Psoas muscle (tissue), 7 donors: ENCODE measurements at regions not wholly inside any gene's neighbourhood (a gene's known extent, or its start where the extent isn't known, plus 50 kb on each side); places are given as distances from the start of the nearest gene placed in this dataset.
A peak's percentile ranks its signal among the peaks of the same experiment; 100 is the strongest.

Experiments used
- ATAC-seq, 4 donors: fragments of 200-7000 bp; cut with Tn5 transposase; one replicate each; pipeline ENCODE4 v1.9.1; 2020; ENCODE audit warnings: moderate library complexity in 3 of 4, mild to moderate bottlenecking in 2 of 4
- DNase-seq, 2 donors: peaks; one replicate each; pipeline ENCODE4 v3.0.0-alpha.2; 2020
- H3K27ac ChIP-seq: fragments of 200-600 bp; one replicate; pipeline ENCODE4 v1.8.0; 2022
- H3K27me3 ChIP-seq, 3 donors: fragments of 200-600 bp in 1 of 3; one replicate each; pipeline versions ENCODE4 v1.6.1 to v1.8.0; 2013 to 2022; ENCODE audit warnings: low read length in 2 of 3, mild to moderate bottlenecking in 2 of 3, moderate library complexity in 1 of 3; ENCODE audit not compliant: insufficient read depth in 3 of 3
- H3K36me3 ChIP-seq, 2 donors: fragments of 200-600 bp in 1 of 2; one replicate each; pipeline versions ENCODE4 v1.6.1 to v1.8.0; 2013 to 2022; ENCODE audit warnings: low read depth in 1 of 2, mild to moderate bottlenecking in 1 of 2, moderate library complexity in 1 of 2; ENCODE audit not compliant: insufficient read depth in 1 of 2
- H3K4me1 ChIP-seq: fragments of 200-600 bp; one replicate; pipeline ENCODE4 v1.8.0; 2022
- H3K4me3 ChIP-seq: fragments of 200-600 bp; one replicate; pipeline ENCODE4 v1.8.0; 2022; ENCODE audit warnings: mild to moderate bottlenecking
- H3K9me3 ChIP-seq: fragments of 200-600 bp; one replicate; pipeline ENCODE4 v1.8.0; 2022
- WGBS, 3 donors: extraction: QIAGEN DNeasy Blood & Tissue Kit; methylation state at CpG; one replicate each; pipeline versions ENCODE4 v1.1.6 to v1.1.7; 2013; 5-methylcytosine and 5-hydroxymethylcytosine counted together
- intact Hi-C, 2 donors: fragments of 100-400 bp; cut with DNase I; formaldehyde crosslinking; loops; one replicate each; pipeline versions ENCODE4 v1.11.0 to v1.14.2; 2022
- TF ChIP-seq, protein P1 (sequence below): fragments of 200-600 bp; IDR thresholded peaks from one replicate; pipeline ENCODE4 v1.8.0; 2022; ENCODE audit warnings: antibody characterized with exemption
- donor health status: healthy with polysubstance abuse.
- donor health status: DM: no; HTN: no; CAD: no; lungs with moderate emphysema.
- donor health status: Bipolar disorder and iron deficiency.
- donor health status: healthy.
- donor health status: DM: yes; HTN: yes; CAD: no.
- donor health status: DM: no; HTN: no; CAD: no.
- donor health status: DM: yes; HTN: yes; CAD: no.

DNA sequence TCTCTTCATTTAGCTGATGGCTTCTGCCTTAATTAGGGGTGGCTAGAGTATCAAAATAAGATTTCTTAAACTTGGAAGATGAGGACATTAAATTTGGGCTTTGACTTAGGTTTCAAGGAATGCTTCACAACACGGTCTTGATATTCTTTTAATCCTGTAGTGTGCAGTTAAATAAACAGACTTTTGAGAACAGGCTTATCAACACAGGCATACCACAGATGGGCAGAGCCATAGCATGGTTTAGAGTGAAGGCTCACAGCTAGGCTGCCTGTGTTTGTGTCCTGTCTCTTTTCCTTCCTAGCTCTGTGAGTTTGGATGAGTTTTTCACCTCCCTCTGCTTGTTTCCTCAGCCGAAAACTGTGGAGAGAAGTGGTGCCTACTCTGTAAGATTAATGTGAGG is 102.3 kb upstream of the IPO9 start:
- WGBS, 3 donors: 77 to 83% (median 80%) methylated on average over 2 of the region's 2 CpGs
- H3K4me1 ChIP-seq: peaks cover 23% of the 10 kb centered on the region
- no peaks in the 10 kb centered on the region for H3K9me3 ChIP-seq
- no peaks in the 10 kb centered on the region for H3K27me3 ChIP-seq
- intact Hi-C loops: no loop called here
- no peaks in the 10 kb centered on the region for H3K36me3 ChIP-seq
- H3K4me3 ChIP-seq: no peak overlapping the region
- ATAC-seq: no peak
- TF ChIP-seq, protein P1, sequence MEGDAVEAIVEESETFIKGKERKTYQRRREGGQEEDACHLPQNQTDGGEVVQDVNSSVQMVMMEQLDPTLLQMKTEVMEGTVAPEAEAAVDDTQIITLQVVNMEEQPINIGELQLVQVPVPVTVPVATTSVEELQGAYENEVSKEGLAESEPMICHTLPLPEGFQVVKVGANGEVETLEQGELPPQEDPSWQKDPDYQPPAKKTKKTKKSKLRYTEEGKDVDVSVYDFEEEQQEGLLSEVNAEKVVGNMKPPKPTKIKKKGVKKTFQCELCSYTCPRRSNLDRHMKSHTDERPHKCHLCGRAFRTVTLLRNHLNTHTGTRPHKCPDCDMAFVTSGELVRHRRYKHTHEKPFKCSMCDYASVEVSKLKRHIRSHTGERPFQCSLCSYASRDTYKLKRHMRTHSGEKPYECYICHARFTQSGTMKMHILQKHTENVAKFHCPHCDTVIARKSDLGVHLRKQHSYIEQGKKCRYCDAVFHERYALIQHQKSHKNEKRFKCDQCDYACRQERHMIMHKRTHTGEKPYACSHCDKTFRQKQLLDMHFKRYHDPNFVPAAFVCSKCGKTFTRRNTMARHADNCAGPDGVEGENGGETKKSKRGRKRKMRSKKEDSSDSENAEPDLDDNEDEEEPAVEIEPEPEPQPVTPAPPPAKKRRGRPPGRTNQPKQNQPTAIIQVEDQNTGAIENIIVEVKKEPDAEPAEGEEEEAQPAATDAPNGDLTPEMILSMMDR: no peak
- no peak overlapping the region for H3K27ac ChIP-seq
- DNase-seq: no peak

DNA sequence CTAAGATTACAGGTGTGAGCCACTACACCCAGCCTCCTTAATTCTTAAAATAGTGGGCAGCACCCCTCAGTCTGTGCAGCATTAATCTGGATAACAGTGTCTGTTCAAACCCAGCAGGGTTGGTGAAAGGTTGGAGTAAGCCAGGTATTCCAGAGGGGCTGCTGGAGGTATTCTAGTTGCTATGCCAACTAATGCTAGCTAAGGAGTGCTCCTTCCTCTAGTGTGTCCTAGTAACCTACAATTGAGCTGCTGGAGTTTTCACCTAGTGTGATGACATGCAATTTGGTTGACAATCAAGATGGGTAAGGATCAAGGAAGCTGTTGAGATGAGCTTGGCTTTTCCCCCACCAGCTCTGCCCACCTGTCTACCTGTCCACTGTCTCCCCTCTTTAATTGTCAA is 100.2 kb upstream of the IPO9 start:
- intact Hi-C loops: no loop called here
- TF ChIP-seq, protein P1: no peak
- no peaks in the 10 kb centered on the region for H3K9me3 ChIP-seq
- no peaks in the 10 kb centered on the region for H3K36me3 ChIP-seq
- H3K27me3 ChIP-seq: no peaks in the 10 kb centered on the region
- ATAC-seq: no peak
- no peak for DNase-seq
- no peak overlapping the region for H3K27ac ChIP-seq
- H3K4me3 ChIP-seq: no peak overlapping the region
- peaks cover 11% of the 10 kb centered on the region for H3K4me1 ChIP-seq

DNA sequence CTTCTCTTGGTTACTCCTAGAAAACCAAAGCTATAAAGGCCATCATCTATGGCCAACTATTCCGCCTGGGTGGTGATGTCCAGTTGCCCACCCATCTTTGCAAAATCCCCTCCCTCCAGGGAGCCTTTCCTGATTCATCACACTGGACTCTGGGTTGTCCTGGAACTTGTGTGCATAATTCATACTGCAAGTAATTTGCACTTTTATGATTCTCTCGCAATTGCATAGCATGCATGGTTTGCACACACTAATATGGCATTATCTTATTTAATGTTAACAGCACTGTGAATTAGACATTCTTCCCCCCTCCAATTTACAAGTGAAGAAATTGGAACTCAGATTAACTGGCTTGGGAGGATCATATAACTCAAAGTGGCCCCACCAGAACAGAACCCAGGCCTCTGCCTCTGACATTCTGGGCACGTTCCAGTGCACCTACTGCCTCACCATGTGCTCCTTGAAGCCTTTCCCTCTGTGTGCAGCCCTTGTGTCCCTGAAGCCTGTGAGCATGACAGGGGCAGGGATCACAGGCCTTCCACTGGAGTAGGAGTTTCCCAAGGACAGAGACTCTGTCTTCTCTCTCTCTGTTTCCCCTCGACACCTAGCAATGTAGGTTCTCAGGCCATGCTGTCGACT is 98.9 kb upstream of the IPO9 start:
- intact Hi-C loops: no loop called here
- Histone ChIP-seq H3K36me3 (no peaks in the 10 kb centered on the region), H3K27ac (no peak overlapping the region), H3K4me1 (no peaks in the 10 kb centered on the region), H3K4me3 (no peak overlapping the region), H3K27me3 (no peaks in the 10 kb centered on the region), H3K9me3 (no peaks in the 10 kb centered on the region)
- TF ChIP-seq, protein P1: no peak
- no peak for ATAC-seq
- 78 to 90% (median 85%) methylated on average over 5 of the region's 5 CpGs for WGBS, 3 donors
- DNase-seq: no peak

DNA sequence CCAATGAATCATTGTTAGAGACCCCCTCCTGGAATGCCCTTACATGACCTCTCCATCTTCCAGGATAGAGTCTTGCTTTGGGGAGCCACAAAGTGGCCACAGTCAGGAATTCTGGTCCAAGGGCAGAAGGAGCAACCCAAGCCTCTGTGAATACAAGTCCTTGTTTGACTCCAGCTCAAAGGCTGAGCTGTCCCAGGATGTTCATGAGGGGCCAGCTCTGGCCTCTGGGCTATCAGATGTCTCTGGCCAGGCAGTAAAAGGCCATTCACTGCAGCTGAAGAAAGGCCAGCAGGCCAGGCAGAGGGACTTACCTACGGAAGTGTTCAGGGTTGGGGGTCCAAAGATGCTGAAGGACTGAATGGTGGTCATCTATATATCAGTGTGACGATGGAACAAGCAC is 98.3 kb upstream of the IPO9 start:
- TF ChIP-seq, protein P1: no peak
- Histone ChIP-seq H3K4me1 (no peaks in the 10 kb centered on the region), H3K36me3 (no peaks in the 10 kb centered on the region), H3K9me3 (no peaks in the 10 kb centered on the region), H3K27ac (no peak overlapping the region), H3K27me3 (no peaks in the 10 kb centered on the region), H3K4me3 (no peak overlapping the region)
- intact Hi-C loops: no loop called here
- 44 to 80% (median 46%) methylated on average over 2 of the region's 2 CpGs for WGBS, 3 donors
- no peak for DNase-seq
- ATAC-seq: peak in 1 of 4 donors; percentile 28

DNA sequence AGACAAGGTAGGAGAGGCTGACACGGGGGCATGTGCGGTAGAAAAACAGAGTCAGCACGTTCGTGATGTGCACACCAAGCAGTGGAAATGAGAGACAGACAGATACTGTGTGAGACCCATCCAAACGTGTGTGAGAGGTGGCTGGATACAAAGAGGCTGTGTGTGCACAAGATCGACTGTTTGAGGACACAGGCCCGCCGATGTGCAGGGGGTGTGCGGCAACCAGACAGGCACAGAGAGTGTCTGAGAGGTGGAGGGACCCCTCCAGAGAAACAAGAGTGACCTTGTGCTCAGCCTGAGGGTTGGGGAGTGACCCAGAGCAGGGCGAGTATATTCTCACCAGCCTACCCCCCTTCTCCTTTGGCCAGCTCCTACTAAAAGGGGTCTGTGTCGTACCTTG is 97.8 kb upstream of the IPO9 start:
- H3K9me3 ChIP-seq: no peaks in the 10 kb centered on the region
- intact Hi-C loops: no loop called here
- TF ChIP-seq, protein P1: no peak
- no peak for DNase-seq
- H3K36me3 ChIP-seq: no peaks in the 10 kb centered on the region
- 51 to 80% (median 65%) methylated on average over 11 of the region's 11 CpGs for WGBS, 3 donors
- H3K4me1 ChIP-seq: peaks cover 3% of the 10 kb centered on the region
- no peaks in the 10 kb centered on the region for H3K27me3 ChIP-seq
- no peak overlapping the region for H3K4me3 ChIP-seq
- H3K27ac ChIP-seq: no peak overlapping the region
- ATAC-seq: no peak
